HG02870 (cell line): ENCODE measurements at regions not wholly inside any gene's neighbourhood (a gene's known extent, or its start where the extent isn't known, plus 50 kb on each side); places are given as distances from the start of the nearest gene placed in this dataset.
"Not testable (repeated sequence)": the region's sequence is repeated elsewhere in the genome, so short reads cannot be mapped to it uniquely, and the experiment has no call there.

Experiments
- ATAC-seq: cut with Tn5 transposase; IDR thresholded peaks from one replicate; pipeline ENCODE4 v1.9.1; 2021; ENCODE audit warnings: mild to moderate bottlenecking, moderate library complexity; ENCODE audit not compliant: unreplicated experiment

- ATAC-seq: no peak
These were observed 298.4 kb upstream of the MMADHC start for GRCh38 chr2:149885946-149886345.

GRCh38 chr2:149885468-149885867 lies 297.9 kb upstream of the MMADHC start:
- no peak for ATAC-seq

GRCh38 chr2:149884871-149885270 lies 297.3 kb upstream of the MMADHC start:
- no peak for ATAC-seq

- no peak for ATAC-seq
These were observed 290.3 kb upstream of the MMADHC start for GRCh38 chr2:149877913-149878312.

- ATAC-seq: no peak
These were observed 289.5 kb upstream of the MMADHC start for GRCh38 chr2:149877074-149877473.

- ATAC-seq: no peak
These were observed 286.4 kb upstream of the MMADHC start for GRCh38 chr2:149873936-149874335.

DNA sequence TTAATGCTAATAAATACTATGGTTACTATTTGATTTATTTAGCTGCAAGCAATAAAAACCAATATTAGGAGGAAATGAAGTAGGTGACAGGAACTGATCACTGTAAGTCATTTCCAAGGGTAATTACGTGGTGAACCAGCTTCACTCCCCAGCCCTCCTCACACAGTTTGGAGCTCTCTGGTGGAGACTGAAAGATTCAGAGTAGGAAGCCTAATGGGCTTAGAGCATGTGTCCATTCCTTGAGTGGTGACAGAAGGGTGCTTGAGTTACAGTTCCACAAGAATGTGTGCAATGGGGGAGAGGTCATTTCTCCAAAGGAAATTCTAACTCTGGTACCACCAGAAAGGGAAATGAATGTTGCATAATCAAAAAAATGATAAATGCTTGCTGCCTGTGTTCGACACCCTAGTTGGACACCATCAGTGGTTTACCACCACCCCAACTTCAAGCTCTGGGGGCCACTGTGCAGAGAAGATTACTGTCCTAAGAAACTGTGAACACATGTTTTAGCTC lies 285.1 kb upstream of the MMADHC start:
- no peak for ATAC-seq

GRCh38 chr2:149872041-149872440 lies 284.5 kb upstream of the MMADHC start:
- ATAC-seq: no peak

DNA sequence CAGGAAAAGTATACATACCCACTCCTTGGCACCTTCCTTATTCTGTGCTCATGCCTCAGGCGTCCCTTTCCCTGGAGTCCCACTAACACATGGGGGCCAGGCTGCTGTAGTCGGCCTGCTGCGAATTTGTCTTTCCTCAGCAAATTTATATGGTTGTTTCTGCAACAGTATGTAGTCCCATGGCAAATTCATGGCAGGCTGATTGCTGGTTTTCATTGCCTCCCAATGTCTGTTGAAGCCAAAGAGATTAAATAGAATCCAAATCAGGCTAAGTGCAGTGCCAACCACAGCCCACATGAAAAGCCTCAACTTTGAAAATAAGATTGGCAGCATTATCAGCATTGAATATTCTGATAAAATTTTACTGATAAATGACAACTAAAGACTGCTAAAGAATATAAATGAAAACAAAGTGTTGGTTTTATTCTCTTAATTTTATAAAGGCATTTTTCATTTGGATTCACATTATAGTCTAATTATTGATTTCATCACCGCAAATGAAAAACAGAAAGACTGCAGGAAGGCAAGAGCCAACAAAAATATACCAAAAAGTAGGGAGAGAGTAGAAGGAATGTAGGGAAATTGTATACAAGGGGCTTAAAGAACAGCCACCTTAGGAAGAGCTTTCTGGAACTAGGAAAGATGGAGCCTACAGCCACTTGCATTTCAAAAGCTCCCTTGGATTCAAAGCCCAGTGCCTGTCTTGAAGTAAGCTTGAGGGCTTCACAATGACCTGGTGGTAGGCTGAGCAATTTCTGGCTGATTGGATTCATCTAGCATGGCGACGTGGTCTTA lies 283.7 kb upstream of the MMADHC start:
- ATAC-seq: no peak

GRCh38 chr2:149863227-149863626 lies 275.7 kb upstream of the MMADHC start:
- ATAC-seq: no peak

DNA sequence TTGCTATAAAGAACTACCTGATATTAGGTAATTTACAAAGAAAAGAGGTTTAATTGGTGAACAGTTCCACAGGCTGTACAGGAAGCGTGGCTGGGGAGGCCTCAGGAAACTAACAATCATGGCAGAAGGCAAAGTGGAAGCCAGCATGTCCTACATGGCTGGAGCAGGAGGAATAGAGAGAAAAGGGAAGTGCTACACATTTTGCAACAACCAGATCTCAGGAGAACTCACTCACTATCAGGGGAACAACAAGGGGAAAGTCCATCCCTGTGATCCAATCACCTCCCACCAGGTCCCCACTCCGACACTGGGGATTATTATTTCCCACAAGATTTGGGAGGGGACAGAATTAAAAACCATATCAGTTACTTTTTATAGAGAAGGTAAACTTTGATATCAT lies 273.5 kb upstream of the MMADHC start:
- ATAC-seq: no peak

DNA sequence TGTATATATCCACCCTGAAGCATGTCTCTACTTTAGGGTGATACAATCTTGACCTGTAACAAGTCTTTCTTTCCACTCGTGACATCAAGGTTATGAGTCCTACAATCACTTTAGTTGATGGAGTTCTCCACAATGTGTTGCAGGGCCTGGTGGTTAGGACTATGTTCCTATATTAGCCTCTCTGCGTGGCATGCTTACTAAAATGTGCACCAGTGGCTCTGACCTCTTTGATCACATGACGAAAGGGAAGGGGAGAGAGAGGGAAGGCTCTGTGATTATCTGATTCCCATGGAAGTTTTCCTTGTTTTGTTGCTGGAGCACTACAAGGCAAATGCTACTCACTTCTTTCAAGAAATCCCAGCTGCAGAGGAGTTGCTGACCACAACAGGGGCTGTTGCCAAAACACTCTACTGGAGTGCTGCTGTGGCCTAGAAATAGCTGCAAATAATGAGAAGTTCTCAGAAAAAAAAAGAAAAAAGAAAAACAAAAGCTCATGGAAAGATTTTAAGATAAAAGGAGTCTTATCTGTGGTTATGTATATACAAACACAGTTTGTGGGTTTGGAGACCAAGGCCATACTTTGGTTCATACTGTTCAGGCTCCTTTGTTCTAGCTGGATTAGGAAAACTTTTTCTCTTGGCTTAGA lies 272.8 kb upstream of the MMADHC start:
- no peak for ATAC-seq

DNA sequence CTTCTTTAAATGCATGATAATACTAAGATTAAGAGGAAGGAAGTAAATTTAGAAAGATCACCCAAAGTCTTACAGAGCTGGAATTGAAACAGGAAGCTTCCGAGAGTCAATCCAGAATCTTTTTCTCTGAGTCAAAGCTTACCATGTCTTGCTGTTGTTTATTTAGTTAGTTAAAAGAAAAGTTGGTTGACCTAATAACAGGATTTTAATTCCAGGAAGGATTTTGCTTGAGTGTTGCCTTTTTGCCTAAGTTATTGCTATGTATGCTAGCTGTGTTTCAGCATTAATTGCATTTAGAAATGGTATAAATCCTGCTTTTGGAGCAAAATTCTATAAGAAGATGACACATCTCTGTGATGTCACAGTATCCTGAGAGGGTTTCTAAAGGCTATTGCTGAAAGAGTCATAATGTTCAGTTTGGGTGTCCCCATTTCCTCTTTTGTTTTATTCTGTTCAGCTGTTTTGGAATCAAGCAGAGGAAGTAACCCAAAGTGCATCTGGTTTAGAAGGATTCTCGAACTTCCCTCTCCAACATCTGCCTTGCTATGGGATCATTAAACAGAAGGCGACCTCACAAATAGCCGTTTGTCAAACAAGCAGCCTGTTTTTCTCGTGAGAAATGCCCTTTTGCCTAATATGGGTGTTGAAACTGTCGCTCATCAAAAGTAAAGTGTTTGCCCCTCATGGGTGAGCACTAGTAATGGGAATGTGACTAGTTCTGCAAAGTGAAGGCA lies 271.5 kb upstream of the MMADHC start:
- no peak for ATAC-seq

GRCh38 chr2:149858216-149858615 lies 270.6 kb upstream of the MMADHC start:
- ATAC-seq: no peak

DNA sequence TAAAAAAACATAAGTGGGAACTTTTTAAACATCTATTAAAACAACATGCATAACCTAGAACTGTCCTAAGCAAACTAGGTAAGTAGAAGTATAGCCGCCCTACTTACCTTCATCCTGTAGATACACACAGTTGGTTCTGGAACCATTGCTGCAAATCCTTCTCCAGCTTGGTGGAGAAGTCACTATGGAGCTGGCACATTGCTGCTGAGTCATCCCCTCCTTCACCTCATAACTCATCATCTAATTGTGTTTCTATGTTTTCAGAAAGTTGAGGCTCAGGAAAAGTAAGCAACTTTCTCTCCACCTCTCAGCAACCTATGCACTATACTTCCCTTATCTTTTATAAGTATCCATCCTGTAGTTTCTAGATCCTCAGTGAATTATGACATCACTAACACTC lies 269.8 kb upstream of the MMADHC start:
- ATAC-seq: no peak

DNA sequence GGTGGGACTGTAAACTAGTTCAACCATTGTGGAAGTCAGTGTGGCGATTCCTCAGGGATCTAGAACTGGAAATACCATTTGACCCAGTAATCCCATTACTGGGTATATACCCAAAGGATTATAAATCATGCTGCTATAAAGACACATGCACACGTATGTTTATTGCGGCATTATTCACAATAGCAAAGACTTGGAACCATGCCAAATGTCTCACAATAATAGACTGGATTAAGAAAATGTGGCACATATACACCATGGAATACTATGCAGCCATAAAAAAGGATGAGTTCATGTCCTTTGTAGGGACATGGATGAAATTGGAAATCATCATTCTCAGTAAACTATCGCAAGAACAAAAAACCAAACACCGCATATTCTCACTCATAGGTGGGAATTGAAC lies 268.3 kb upstream of the MMADHC start:
- ATAC-seq: not testable (repeated sequence)

DNA sequence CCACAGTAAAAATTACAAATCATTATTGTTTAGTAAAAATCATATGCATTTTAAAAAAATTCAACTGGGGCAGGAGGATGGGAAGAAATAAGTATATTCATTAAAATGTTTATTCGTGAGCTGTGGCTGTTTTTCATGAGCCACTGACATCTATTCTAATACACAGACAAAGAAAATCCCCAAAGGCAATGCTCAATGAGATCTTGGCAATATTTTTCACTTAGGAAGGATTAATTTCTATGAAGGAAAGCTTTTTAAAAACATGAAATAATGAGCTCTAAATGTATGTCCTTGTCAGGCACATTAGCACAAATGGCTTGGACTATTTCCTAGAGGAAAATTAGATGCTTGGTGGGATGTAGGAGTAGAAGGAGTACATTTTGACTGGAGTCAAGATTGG lies 262.0 kb upstream of the MMADHC start:
- ATAC-seq: no peak

DNA sequence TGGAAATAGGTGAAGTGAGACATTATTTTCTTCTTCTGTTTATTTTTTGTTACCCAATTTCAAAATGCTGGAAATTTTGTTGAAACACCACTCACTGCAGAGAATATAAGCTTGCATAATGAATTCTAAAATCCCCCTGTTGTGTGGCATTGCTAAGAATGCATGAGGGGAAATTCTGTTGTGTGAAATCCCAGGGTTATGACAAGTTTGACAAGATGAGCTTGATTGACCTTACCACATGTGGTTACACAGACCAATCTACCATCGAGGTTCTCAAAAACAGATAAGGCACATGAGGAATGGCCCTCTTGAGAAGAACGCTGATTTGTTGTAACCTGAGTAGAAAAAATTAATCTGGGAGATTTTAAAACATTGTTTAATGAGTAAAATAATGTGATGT lies 261.6 kb upstream of the MMADHC start:
- ATAC-seq: no peak

DNA sequence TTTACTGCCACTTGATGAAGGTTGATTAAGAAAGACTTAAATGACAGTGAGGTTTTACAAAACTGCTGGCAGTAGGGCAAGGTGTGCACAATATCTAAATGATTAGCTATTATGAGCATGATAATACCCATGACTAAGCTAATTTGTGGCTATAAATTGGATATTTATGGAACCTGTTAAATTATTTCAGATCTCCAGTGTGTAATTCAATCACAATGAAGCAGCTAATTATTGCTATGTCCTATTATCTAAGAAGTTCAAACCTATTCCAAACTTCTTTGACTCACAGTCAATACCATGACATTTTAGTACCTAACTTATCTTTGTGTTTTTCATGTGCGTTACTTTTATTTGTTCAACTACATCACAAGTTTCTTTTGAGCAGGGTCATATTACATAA lies 253.8 kb upstream of the MMADHC start:
- ATAC-seq: no peak

GRCh38 chr2:149832324-149832723 lies 244.7 kb upstream of the MMADHC start:
- no peak for ATAC-seq

- no peak for ATAC-seq
These were observed 241.1 kb upstream of the MMADHC start for GRCh38 chr2:149828520-149829210.
